GM18505 (cell line): ENCODE measurements at regions not wholly inside any gene's neighbourhood (a gene's known extent, or its start where the extent isn't known, plus 50 kb on each side); places are given as distances from the start of the nearest gene placed in this dataset.
"Not testable (repeated sequence)": the region's sequence is repeated elsewhere in the genome, so short reads cannot be mapped to it uniquely, and the experiment has no call there.

Experiments used
- ATAC-seq: cut with Tn5 transposase; IDR thresholded peaks from one replicate; pipeline ENCODE4 v1.9.1; 2021; ENCODE audit not compliant: unreplicated experiment
- POLR2A ChIP-seq: IDR thresholded peaks from 4 replicates; pipeline ENCODE4 v1.6.1; 2011; ENCODE audit warnings: borderline replicate concordance; ENCODE audit not compliant: insufficient read depth, insufficient read length; ENCODE audit errors: extremely low read depth

DNA sequence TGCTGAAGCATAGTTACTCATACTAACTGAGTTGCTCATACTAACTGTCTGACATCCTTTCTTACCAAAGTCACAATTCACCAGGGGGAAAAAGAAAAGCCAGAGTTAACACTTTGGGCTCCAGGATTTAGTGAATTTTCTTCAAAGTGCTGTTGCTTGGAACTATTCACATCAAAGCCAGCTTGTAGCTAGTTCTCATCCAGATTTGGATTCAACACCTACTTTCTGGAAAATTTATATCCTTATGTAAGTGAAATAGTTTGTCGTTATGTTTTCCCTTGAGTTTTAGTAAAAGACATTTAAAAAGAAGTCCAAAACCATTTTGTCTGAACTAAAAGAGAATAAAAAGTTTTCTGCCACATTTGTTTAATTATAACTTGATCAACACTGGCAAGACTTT lies 264.6 kb downstream of the BRINP2 start:
- TF ChIP-seq POLR2A: no peak

DNA sequence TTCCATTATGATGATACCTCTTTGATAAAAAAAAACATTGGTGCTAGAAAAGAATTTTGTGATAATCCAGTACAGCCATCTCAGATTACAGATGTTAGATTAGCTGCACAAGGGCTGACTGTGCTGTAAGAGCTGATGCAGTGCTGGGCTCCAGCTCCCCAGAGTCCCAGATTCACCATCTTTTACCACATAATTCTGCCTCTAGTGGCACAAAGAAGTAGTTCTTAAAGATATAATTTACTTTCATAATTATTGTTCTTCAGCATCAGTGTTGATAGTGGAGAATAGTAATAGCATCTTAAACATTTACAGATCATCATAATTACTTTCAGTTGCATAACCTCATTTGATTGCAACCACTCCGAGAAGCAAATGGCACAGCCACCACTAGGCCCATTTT lies 262.1 kb downstream of the BRINP2 start:
- TF ChIP-seq POLR2A: no peak
- no peak for ATAC-seq

More for the DNA sequence above, 264.6 kb downstream of the BRINP2 start:
- ATAC-seq: no peak

DNA sequence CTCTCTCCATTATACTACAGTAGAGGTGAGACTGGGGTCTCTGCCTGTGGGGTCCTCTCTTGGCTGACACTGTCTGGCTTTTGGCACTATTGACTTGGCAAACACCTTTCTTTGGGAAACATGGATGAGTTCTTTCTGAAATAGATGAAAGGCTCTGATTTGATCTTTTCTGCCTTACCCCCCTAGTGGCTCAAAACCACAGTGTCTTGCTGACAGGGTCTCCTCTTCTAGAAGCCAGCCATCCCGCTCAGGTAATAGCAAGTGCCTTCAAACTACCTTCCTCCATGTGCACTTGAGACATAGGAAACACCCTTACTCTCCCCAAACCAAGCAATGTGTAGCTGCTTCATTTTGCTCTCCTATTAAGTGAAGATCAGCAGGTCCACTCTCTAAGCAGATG lies 260.4 kb downstream of the BRINP2 start:
- no peak for TF ChIP-seq POLR2A
- no peak for ATAC-seq

DNA sequence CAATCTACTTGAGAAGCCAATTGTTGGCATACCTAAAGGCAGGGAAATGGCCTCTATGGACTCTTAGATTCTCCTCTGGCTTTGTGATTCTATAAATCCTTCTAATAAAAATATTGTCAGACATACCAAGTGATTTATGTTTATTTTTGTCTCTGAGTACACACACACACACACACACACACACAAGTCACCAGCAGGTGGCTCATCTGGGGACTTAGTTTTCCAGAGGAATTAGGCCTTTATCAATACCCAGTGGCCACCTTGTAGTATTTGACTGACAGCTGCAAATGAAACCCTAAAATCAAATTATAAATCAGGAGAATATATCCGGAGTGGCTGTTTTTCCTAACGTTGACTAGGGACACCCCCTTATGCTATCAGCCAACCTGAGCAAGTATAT lies 258.5 kb downstream of the BRINP2 start:
- no peak for ATAC-seq
- TF ChIP-seq POLR2A: no peak

DNA sequence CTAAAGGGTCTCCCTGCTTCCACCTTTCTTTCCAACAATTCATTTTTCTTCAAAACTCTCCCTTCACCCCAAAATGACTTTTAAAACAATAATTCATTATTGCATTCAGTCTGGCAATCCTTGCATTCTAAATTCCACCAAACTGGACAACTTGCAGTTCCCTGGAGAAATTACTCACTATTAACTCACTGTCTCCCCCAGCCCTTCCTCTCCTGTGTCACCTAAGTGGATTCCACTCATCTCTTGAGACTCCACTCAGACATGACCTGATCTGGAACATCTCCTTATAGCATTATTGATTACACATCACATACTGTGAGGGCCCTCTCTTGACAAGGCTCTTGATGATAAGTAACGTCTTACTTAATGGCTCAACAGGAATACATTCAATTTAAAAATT lies 257.1 kb downstream of the BRINP2 start:
- ATAC-seq: no peak
- TF ChIP-seq POLR2A: no peak

DNA sequence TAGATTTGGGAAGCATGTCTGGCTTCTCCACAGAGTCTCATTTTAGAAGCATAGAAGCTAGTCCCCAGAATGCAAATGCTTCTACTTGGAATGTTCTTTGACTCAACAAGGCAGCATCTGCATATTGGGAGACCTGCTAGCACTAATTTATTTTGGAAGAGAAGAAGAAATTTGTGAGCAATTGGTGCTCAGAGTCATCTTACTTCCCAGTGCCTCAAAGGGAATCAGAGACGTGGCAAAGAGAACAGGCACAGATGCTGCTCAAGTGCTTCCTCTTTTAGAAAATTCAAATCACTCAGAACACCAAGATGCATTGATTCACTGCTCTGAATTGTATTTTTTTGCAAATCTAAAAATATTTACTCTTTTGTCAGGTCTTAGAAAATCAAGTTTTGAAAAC lies 255.7 kb downstream of the BRINP2 start:
- ATAC-seq: no peak
- TF ChIP-seq POLR2A: no peak

DNA sequence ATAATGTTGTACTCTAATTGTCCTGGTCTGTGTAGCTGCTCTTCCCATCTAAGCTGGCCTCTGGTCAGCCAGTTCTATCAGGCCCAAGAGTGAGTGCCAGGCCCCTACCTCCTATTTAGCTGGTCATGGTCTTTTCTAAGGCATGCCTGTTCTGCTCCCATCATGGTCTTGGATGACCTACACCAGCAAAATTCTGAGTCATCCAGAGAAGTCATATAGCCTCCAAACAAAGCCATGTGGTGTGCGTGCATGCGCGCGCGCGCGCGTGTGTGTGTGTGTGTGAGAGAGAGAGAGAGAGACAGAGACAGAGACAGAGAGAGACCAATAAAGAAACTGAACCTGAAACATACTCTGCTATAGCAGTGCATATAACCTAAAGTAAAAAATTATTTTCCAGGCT lies 254.4 kb downstream of the BRINP2 start:
- no peak for ATAC-seq
- TF ChIP-seq POLR2A: no peak

DNA sequence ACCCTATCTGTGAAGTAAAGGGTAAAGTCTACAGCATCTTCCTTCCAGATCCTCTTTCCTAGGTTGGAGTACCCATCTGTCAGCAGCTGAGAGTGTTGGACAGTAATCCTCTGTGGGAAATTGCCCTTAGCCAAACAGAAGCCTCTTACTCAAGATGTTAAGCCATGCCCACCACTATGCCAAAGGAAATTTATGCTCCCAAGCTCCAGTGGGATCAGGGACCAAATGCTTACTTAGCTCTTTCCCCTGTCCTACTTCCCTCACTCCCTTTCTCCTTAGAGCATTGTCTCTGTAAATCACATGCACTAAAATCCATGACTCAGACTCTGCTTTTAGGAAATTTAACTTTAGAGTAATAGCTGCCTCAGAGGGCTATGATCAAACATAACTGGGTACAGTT lies 254.0 kb downstream of the BRINP2 start:
- ATAC-seq: no peak
- TF ChIP-seq POLR2A: no peak

DNA sequence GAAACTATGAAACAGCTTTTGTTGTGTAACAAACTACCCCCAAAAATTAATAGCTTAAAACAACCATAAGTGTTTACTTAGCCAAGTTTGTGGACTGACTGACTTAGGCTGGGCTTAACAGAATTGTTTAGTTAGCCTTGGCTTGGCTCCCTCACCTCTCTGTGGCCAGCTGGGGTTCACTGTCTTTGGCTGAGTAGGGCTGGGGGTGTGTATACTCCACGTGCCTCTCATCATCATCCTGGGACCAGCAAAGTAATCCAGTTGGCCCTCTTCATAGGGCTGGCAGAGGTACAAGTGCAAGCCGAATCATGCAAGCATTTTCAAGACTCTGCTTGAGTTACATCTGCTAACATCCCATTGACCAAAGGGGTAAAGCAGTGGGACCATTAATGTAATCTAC lies 252.3 kb downstream of the BRINP2 start:
- ATAC-seq: no peak
- no peak for TF ChIP-seq POLR2A

DNA sequence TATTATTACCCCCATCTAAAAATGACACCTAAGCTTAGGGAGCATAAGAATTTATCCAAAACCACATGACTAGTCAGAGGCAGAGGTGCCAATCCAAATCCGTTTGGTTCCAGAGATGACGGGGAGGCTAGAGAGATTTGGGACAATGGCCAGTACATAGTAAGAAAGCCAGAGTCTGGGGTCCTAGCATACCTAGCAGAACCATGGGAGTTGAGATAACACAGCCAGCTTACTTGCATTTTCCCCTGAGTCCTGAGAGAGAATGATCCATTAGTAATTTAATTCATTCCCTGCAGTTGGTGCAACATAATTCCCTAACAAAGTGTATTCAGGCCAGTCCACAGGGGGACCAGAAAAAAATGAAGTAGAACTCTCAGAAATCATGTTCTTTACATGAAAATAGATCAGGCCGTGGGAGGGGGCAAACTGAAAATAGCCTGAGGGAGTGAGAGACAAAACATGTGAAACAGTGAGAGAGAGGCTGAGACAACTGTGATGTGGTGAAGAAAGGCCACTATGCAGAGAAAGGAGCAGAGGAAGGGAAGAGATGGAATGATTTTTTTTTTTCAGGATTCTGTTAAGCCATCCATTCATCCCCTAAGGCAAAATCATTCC lies 243.3 kb downstream of the BRINP2 start:
- TF ChIP-seq POLR2A: no peak
- no peak for ATAC-seq

DNA sequence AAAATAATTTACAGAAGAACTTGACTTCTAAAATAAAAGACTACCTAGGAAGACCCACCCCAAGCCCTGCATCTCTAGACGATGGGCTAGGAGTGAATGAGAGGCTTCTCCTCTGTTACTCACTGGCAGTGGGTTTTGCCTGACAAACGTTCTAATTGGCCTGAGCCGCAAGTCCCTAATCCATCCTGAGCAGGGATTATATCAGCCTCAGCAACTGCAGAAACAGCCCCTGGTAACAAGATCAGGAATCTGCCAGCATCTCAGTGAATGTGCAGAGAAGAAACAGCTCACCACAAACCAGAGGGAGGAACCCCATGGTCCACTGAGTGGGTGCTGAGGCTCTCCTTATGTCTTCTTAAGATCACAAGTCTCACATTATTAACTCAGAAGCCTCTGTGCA lies 240.6 kb downstream of the BRINP2 start:
- TF ChIP-seq POLR2A: no peak
- no peak for ATAC-seq

DNA sequence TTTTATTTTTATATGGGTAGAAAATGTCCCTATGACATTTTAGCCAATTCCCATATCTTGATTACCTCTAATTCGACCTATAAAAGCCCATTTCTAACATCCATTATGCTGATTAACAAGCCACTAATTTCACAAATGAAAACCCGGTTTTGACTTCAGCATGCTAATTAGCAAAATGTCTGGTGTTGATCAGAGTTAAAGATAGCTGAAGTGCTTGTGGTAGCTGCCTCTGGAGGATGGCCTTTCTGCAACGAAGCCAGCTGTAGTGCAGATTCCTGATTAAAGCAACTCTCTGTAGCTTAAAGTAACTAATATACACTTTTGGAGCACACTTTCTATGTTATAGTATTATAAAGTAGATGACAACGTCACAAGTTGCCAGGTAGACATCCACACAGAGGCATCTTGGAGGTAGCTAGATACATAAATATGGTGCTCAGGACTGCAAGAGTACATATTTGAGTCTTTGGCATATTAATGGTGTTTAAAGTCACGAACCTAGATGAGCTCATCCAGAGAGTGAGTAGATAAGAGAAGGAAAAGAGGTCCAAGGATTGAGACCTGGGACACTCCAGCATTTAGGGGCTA lies 239.5 kb downstream of the BRINP2 start:
- TF ChIP-seq POLR2A: no peak

DNA sequence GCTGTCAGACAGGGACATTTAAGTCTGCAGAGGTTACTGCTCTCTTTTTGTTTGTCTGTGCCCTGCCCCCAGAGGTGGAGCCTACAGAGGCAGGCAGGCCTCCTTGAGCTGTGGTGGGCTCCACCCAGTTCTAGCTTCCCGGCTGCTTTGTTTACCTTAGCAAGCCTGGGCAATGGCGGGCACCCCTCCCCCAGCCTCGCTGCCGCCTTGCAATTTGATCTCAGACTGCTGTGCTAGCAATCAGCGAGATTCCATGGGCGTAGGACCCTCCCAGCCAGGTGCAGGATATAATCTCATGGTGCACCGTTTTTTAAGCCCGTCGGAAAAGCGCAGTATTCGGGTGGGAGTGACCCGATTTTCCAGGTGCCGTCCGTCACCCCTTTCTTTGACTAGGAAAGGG lies 235.6 kb downstream of the BRINP2 start:
- not testable (repeated sequence) for ATAC-seq

More for the DNA sequence above, 239.5 kb downstream of the BRINP2 start:
- no peak for ATAC-seq

DNA sequence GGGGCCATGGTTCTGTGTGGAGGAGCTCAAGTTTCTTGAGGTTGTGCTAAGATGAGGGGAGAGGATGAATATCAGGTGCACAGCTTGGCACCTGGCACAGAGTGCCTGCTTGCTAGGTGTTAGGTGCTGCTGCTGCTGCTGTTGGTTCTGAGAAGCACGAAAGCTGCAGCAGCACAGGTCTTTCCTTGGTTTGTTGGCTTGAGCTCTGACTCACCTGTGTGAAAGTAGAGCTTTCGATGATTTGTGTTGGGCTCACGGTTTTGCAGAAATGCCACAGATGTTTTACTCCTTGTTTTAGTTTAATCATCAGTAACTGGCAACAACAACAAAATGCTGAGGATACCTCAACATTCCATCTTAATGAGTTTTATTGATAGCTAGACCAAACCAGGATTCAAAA lies 221.6 kb downstream of the BRINP2 start:
- TF ChIP-seq POLR2A: no peak
- no peak for ATAC-seq
